HepG2 (cell line): ENCODE measurements at regions not wholly inside any gene's neighbourhood (a gene's known extent, or its start where the extent isn't known, plus 50 kb on each side); places are given as distances from the start of the nearest gene placed in this dataset.

Experiments
- ATAC-seq: fragments of 200-7000 bp; cut with Tn5 transposase; 3 replicates; pipeline ENCODE4 v1.9.1; 2020; ENCODE audit warnings: mild to moderate bottlenecking, moderate library complexity
- BruUV-seq: library from RNA; stranded (reverse); fragments of 400-500 nt; replicated peaks from 2 replicates; lab custom pipeline; 2021; lab: Mats Ljungman, UMichigan
- CTCF ChIA-PET: fragments of 300-600 bp; formaldehyde crosslinking; extraction: SDS; loops from one replicate; lab custom pipeline; 2021; ENCODE audit warnings: low total read pairs, inconsistent platforms, low intra/inter-chr PET ratio; lab: Yijun Ruan, JAX
- POLR2A ChIA-PET: fragments of 350-600 bp; sonication (Branson Sonifier 250); formaldehyde crosslinking; loops from one replicate; lab custom pipeline; 2020; ENCODE audit warnings: antibody characterized with exemption, inconsistent platforms; lab: Yijun Ruan, JAX
- DNase-seq: peaks from one replicate; pipeline ENCODE4 v3.0.0-alpha.2; 2015; ENCODE audit warnings: low spot score
- FAIRE-seq: peaks from 3 replicates; lab custom pipeline; 2011; peaks lifted over from hg19 to GRCh38; lab: Jason Lieb, UNC
- H2AFZ ChIP-seq: one replicate; pipeline ENCODE4 v1.6.1; 2011; ENCODE audit warnings: low read length, inconsistent platforms
- H3K27ac ChIP-seq: fragments of 300-600 bp; 3 replicates; pipeline ENCODE4 v1.8.0; 2011; ENCODE audit warnings: mixed run types, mild to moderate bottlenecking, mixed read lengths, low read length, inconsistent platforms; ENCODE audit not compliant: insufficient read depth; ENCODE audit errors: extremely low read length
- H3K27me3 ChIP-seq, 2 experiments: fragments of 200-600 bp in 1 of 2; 2 replicates in 1 of 2; 3 replicates in 1 of 2; pipeline versions ENCODE4 v1.6.0 to v1.8.0; 2011; ENCODE audit warnings: low read length in 2 of 2, mild to moderate bottlenecking in 2 of 2, moderate library complexity in 2 of 2, inconsistent platforms in 1 of 2; ENCODE audit not compliant: insufficient read depth in 2 of 2, control insufficient read depth in 1 of 2
- H3K36me3 ChIP-seq, 2 experiments: fragments of 200-600 bp in 1 of 2; replicated peaks in 1 of 2; 2 replicates in 1 of 2; 3 replicates in 1 of 2; pipeline versions ENCODE4 v1.5.1 to v1.8.0; 2011; ENCODE audit warnings: low read length in 2 of 2, inconsistent platforms in 1 of 2; ENCODE audit not compliant: insufficient read depth in 2 of 2, control insufficient read depth in 1 of 2
- H3K4me1 ChIP-seq: 2 replicates; pipeline ENCODE4 v1.5.1; 2012; ENCODE audit warnings: low read length, inconsistent platforms; ENCODE audit not compliant: insufficient read depth
- H3K4me2 ChIP-seq: 2 replicates; pipeline ENCODE4 v1.6.0; 2011; ENCODE audit warnings: low read depth, low read length, inconsistent platforms
- H3K4me3 ChIP-seq, 3 experiments: fragments of 200-600 bp in 1 of 3; sonication (generic), shearing (Covaris generic) in 1 of 3; replicated peaks in 1 of 3; 2 replicates each; pipeline ENCODE4 v1.5.1; 2011 to 2016; ENCODE audit warnings: low read length in 3 of 3, inconsistent platforms in 2 of 3, low read depth in 2 of 3, mild to moderate bottlenecking in 2 of 3, control low read depth in 1 of 3, mixed read lengths in 1 of 3; ENCODE audit not compliant: insufficient read depth in 1 of 3
- H3K79me2 ChIP-seq: one replicate; pipeline ENCODE4 v1.6.1; 2011; ENCODE audit warnings: low read length, inconsistent platforms; ENCODE audit not compliant: insufficient read depth
- H3K9ac ChIP-seq: 2 replicates; pipeline ENCODE4 v1.6.0; 2011; ENCODE audit warnings: mild to moderate bottlenecking, low read depth, low read length, inconsistent platforms; ENCODE audit not compliant: insufficient read depth
- H3K9me3 ChIP-seq: 2 replicates; pipeline ENCODE4 v1.5.1; 2012; ENCODE audit warnings: mild to moderate bottlenecking, low read length
- H4K20me1 ChIP-seq: 2 replicates; pipeline ENCODE4 v1.6.0; 2011; ENCODE audit warnings: inconsistent platforms, mild to moderate bottlenecking, low read length, moderate library complexity; ENCODE audit not compliant: insufficient read depth
- ATF6 ChIP-seq: sonication (generic); formaldehyde crosslinking; conservative IDR thresholded peaks from 2 replicates; pipeline ENCODE4 v1.4.0; 2020; ENCODE audit warnings: missing genetic modification reagents
- HES4 ChIP-seq: sonication (generic); formaldehyde crosslinking; IDR thresholded peaks from 2 replicates; pipeline ENCODE4 v1.9.0; 2021; ENCODE audit warnings: mild to moderate bottlenecking, missing genetic modification reagents, borderline replicate concordance
- TEF ChIP-seq: sonication (generic); formaldehyde crosslinking; IDR thresholded peaks from 2 replicates; pipeline ENCODE4 v1.5.0; 2020; ENCODE audit warnings: missing genetic modification reagents
- TFDP2 ChIP-seq: sonication (generic); formaldehyde crosslinking; IDR thresholded peaks from 2 replicates; pipeline ENCODE4 v1.4.0; 2020; ENCODE audit warnings: missing genetic modification reagents
- ZBTB10 ChIP-seq: sonication (generic); formaldehyde crosslinking; IDR thresholded peaks from 2 replicates; pipeline ENCODE4 v1.4.0; 2020; ENCODE audit warnings: missing genetic modification reagents, borderline replicate concordance
- ZMAT3 ChIP-seq: sonication (generic); formaldehyde crosslinking; conservative IDR thresholded peaks from 2 replicates; pipeline ENCODE4 v1.7.0; 2021; ENCODE audit warnings: missing genetic modification reagents
- ZNF207 ChIP-seq: fragments of 450-650 bp; IDR thresholded peaks from 2 replicates; pipeline ENCODE4 v1.6.1; 2016; ENCODE audit warnings: antibody characterized with exemption, borderline replicate concordance
- WGBS: methylation state at CpG from one replicate; pipeline ENCODE4 v1.1.6; 2017; ENCODE audit warnings: low lambda C conversion rate; 5-methylcytosine and 5-hydroxymethylcytosine counted together
- in situ Hi-C: cut with HindIII; loops from 2 replicates; pipeline ENCODE4 v1.10.0; 2017; ENCODE audit warnings: low pct_unique_long_range_greater_than_20kb; ENCODE audit not compliant: extremely low pct_ligation_motif_present
- intact Hi-C: fragments of 100-400 bp; cut with micrococcal nuclease; formaldehyde crosslinking; loops from one replicate; pipeline ENCODE4 v1.10.0; 2022; ENCODE audit not compliant: unreplicated experiment

- TF ChIP-seq TFDP2 (CRISPR knock-in tag) = no peak
- no peak for TF ChIP-seq ATF6 (CRISPR knock-in tag)
- TF ChIP-seq ZBTB10 (CRISPR knock-in tag) = no peak
- TF ChIP-seq HES4 (CRISPR knock-in tag) = no peak
Observed at GRCh38 chr21:16832791-16833190, 680.1 kb upstream of the CXADR start (continued).

- in situ Hi-C loops = no loop called here
- ChIA-PET POLR2A (no interaction called here), CTCF (no interaction called here)
- intact Hi-C loops = no loop called here
- no peaks in the 10 kb centered on the region for H4K20me1 ChIP-seq
- BruUV-seq = no TSS peak
- H3K27me3 ChIP-seq = no peaks in the 10 kb centered on the region
- no peaks in the 10 kb centered on the region for H3K9me3 ChIP-seq
- no peak for DNase-seq
- H3K4me3 ChIP-seq = no peak overlapping the region
- no peak overlapping the region for H3K9ac ChIP-seq
- H2AFZ ChIP-seq = no peak overlapping the region
- TF ChIP-seq ZNF207 (no peak), TEF (no peak), ZMAT3 (CRISPR knock-in tag) (no peak)
- WGBS = 5% methylated on average over 1 of the region's 1 CpG
- ATAC-seq = no peak
- no peaks in the 10 kb centered on the region for H3K4me1 ChIP-seq
- FAIRE-seq = no peak
- no peaks in the 10 kb centered on the region for H3K36me3 ChIP-seq
- no peak overlapping the region for H3K4me2 ChIP-seq
- H3K79me2 ChIP-seq = no peaks in the 10 kb centered on the region
- no peak overlapping the region for H3K27ac ChIP-seq
Observed at GRCh38 chr21:16834791-16835190, 678.1 kb upstream of the CXADR start.
